Tibial nerve (tissue), 4 donors: ENCODE measurements at regions not wholly inside any gene's neighbourhood (a gene's known extent, or its start where the extent isn't known, plus 50 kb on each side); places are given as distances from the start of the nearest gene placed in this dataset.

Experiments used
- DNase-seq, 2 donors: peaks; one replicate each; pipeline ENCODE4 v3.0.0-alpha.2; 2019; ENCODE audit warnings: low spot score in 2 of 2
- H3K27ac ChIP-seq, 4 donors: fragments of 200-600 bp; sonication (generic) in 3 of 4; one replicate each; pipeline ENCODE4 v1.5.1; 2017 to 2019; ENCODE audit warnings: mild to moderate bottlenecking in 1 of 4
- H3K27me3 ChIP-seq, 2 donors: fragments of 200-600 bp; sonication (generic) in 1 of 2; one replicate each; pipeline versions ENCODE4 v1.5.1 to v1.6.0; 2017 to 2019
- H3K36me3 ChIP-seq, 3 donors: fragments of 200-600 bp; sonication (generic); one replicate each; pipeline ENCODE4 v1.5.1; 2018 to 2019
- H3K4me1 ChIP-seq, 4 donors: fragments of 200-600 bp; sonication (generic) in 3 of 4; one replicate each; pipeline ENCODE4 v1.5.1; 2017 to 2019
- H3K4me3 ChIP-seq, 4 donors: fragments of 200-600 bp; sonication (generic) in 3 of 4; one replicate each; pipeline ENCODE4 v1.5.1; 2017 to 2019; ENCODE audit warnings: mild to moderate bottlenecking in 1 of 4, moderate library complexity in 1 of 4
- H3K9me3 ChIP-seq, 4 donors: fragments of 200-600 bp; sonication (generic) in 3 of 4; one replicate each; pipeline ENCODE4 v1.5.1; 2017 to 2019
- CTCF ChIP-seq, 5 experiments: fragments of 200-600 bp in 3 of 5; fragments of 450-650 bp in 2 of 5; sonication (generic) in 3 of 5; IDR thresholded peaks; one replicate each; pipeline ENCODE4 v1.5.1; 2016 to 2019; ENCODE audit warnings: antibody characterized with exemption in 5 of 5, mild to moderate bottlenecking in 3 of 5, moderate library complexity in 2 of 5
- EP300 ChIP-seq, 2 donors: sonication (generic); formaldehyde crosslinking; IDR thresholded peaks; one replicate each; pipeline ENCODE4 v1.6.1; 2017; ENCODE audit warnings: antibody characterized with exemption in 2 of 2, mild to moderate bottlenecking in 1 of 2
- POLR2A ChIP-seq, 2 donors: fragments of 450-650 bp; IDR thresholded peaks; one replicate each; pipeline ENCODE4 v1.6.1; 2017; ENCODE audit warnings: antibody characterized with exemption in 2 of 2, mild to moderate bottlenecking in 2 of 2, moderate library complexity in 2 of 2
- WGBS, 2 donors: methylation state at CpG; one replicate each; pipeline ENCODE4 v1.1.5; 2018; 5-methylcytosine and 5-hydroxymethylcytosine counted together

- Histone ChIP-seq H3K9me3 (no peaks in the 10 kb centered on the region), H3K4me1 (peaks cover 0 to 5% (median 0%) of the 10 kb centered on the region in 4 donors), H3K36me3 (no peaks in the 10 kb centered on the region), H3K4me3 (no peak overlapping the region), H3K27ac (no peak overlapping the region), H3K27me3 (no peaks in the 10 kb centered on the region)
- 83 to 86% methylated on average over 9 of the region's 9 CpGs for WGBS, 2 donors
- TF ChIP-seq POLR2A (IDR thresholded peaks at IDR 0.05): no peak
- no peak for TF ChIP-seq CTCF (IDR thresholded peaks at IDR 0.05)
- no peak for TF ChIP-seq EP300 (IDR thresholded peaks at IDR 0.05)
- DNase-seq: no peak
These were observed 329.3 kb downstream of the ARL4A start for GRCh38 chr7:13016592-13017332.

- H3K4me1 ChIP-seq: peaks cover 0 to 7% (median 0%) of the 10 kb centered on the region in 4 donors
- WGBS, 2 donors: 61% methylated on average over 4 of the region's 4 CpGs
- no peaks in the 10 kb centered on the region for H3K36me3 ChIP-seq
These were observed 330.0 kb downstream of the ARL4A start for GRCh38 chr7:13017333-13017857.

GRCh38 chr7:13017881-13018280, 330.4 kb downstream of the ARL4A start:
- TF ChIP-seq EP300 (IDR thresholded peaks at IDR 0.05): no peak
- TF ChIP-seq POLR2A (IDR thresholded peaks at IDR 0.05): no peak
- no peak for TF ChIP-seq CTCF (IDR thresholded peaks at IDR 0.05)
- no peak overlapping the region for H3K27ac ChIP-seq

More at GRCh38 chr7:13017333-13017857, 330.0 kb downstream of the ARL4A start:
- no peak overlapping the region for H3K27ac ChIP-seq
- no peaks in the 10 kb centered on the region for H3K9me3 ChIP-seq
- no peak for DNase-seq
- no peaks in the 10 kb centered on the region for H3K27me3 ChIP-seq
- H3K4me3 ChIP-seq: no peak overlapping the region
- TF ChIP-seq POLR2A (IDR thresholded peaks at IDR 0.05): no peak
- no peak for TF ChIP-seq EP300 (IDR thresholded peaks at IDR 0.05)
- TF ChIP-seq CTCF (IDR thresholded peaks at IDR 0.05): no peak

GRCh38 chr7:13021566-13022300, 334.3 kb downstream of the ARL4A start:
- Histone ChIP-seq H3K9me3 (no peaks in the 10 kb centered on the region), H3K36me3 (no peaks in the 10 kb centered on the region), H3K4me1 (peaks cover 0 to 23% (median 0%) of the 10 kb centered on the region in 4 donors), H3K27ac (no peak overlapping the region), H3K27me3 (no peaks in the 10 kb centered on the region), H3K4me3 (no peak overlapping the region)
- DNase-seq: no peak
- TF ChIP-seq EP300 (IDR thresholded peaks at IDR 0.05) (no peak), POLR2A (IDR thresholded peaks at IDR 0.05) (no peak), CTCF (IDR thresholded peaks at IDR 0.05) (no peak)
- WGBS, 2 donors: 43 to 50% methylated on average over 6 of the region's 6 CpGs

More at GRCh38 chr7:13017881-13018280, 330.4 kb downstream of the ARL4A start:
- no peaks in the 10 kb centered on the region for H3K9me3 ChIP-seq
- H3K4me3 ChIP-seq: no peak overlapping the region
- no peaks in the 10 kb centered on the region for H3K27me3 ChIP-seq
- H3K4me1 ChIP-seq: peaks cover 0 to 10% (median 0%) of the 10 kb centered on the region in 4 donors
- DNase-seq: no peak
- H3K36me3 ChIP-seq: no peaks in the 10 kb centered on the region
